ENCODE measurements at regions not wholly inside any gene's neighbourhood (a gene's known extent, or its start where the extent isn't known, plus 50 kb on each side); places are given as distances from the start of the nearest gene placed in this dataset.

GRCh38 chr14:100400115-100400514 is 77.0 kb downstream of the SLC25A47 start (continued):
- TF ChIP-seq MGA (IDR thresholded peaks at IDR 0.05) = no peak
- TF ChIP-seq RNF219 (CRISPR knock-in tag; IDR thresholded peaks at IDR 0.05) = no peak
- no peak for TF ChIP-seq HOMEZ (CRISPR knock-in tag; IDR thresholded peaks at IDR 0.05)
- no peak for TF ChIP-seq SAP30 (IDR thresholded peaks at IDR 0.05; ENCODE audit: borderline replicate concordance, insufficient read depth, low read depth, low read length, poor library complexity, severe bottlenecking)
- TF ChIP-seq CHD2 (IDR thresholded peaks at IDR 0.05; ENCODE audit: low read depth, low read length) = no peak
- no peak for TF ChIP-seq RBM17 (IDR thresholded peaks at IDR 0.05; ENCODE audit: borderline replicate concordance, low read depth, low read length)
- TF ChIP-seq PREB (CRISPR knock-in tag; IDR thresholded peaks at IDR 0.05) = no peak
